PFSK-1 (cell line): ENCODE measurements at regions not wholly inside any gene's neighbourhood (a gene's known extent, or its start where the extent isn't known, plus 50 kb on each side); places are given as distances from the start of the nearest gene placed in this dataset.

ENCODE experiments used
- FOXP2 ChIP-seq: optimal IDR thresholded peaks from 2 replicates; pipeline ENCODE3; 2011; ENCODE audit warnings: borderline replicate concordance, control low read depth, inconsistent platforms; ENCODE audit not compliant: insufficient read depth; ENCODE audit errors: extremely low read length, extremely low read depth
- POLR2AphosphoS5 ChIP-seq: IDR thresholded peaks from 2 replicates; pipeline ENCODE4 v1.6.1; 2012; ENCODE audit warnings: low read depth, mild to moderate bottlenecking, control low read depth, low read length, moderate library complexity
- SIN3A ChIP-seq: IDR thresholded peaks from 2 replicates; pipeline ENCODE4 v1.6.1; 2012; ENCODE audit warnings: mild to moderate bottlenecking, low read length, moderate library complexity, borderline replicate concordance; ENCODE audit not compliant: insufficient read depth
- TAF1 ChIP-seq: IDR thresholded peaks from 2 replicates; pipeline ENCODE4 v1.6.1; 2012; ENCODE audit warnings: low read length, control low read depth, borderline replicate concordance; ENCODE audit not compliant: insufficient read depth
- TF ChIP-seq, protein P1 (sequence below), 2 experiments: IDR thresholded peaks; 2 replicates each; pipeline versions ENCODE4 v1.6.1 to v1.8.0; 2011 to 2012; ENCODE audit warnings: low read depth in 2 of 2, low read length in 2 of 2, control low read depth in 1 of 2, inconsistent platforms in 1 of 2, mild to moderate bottlenecking in 1 of 2, moderate library complexity in 1 of 2; ENCODE audit not compliant: insufficient read depth in 1 of 2

DNA sequence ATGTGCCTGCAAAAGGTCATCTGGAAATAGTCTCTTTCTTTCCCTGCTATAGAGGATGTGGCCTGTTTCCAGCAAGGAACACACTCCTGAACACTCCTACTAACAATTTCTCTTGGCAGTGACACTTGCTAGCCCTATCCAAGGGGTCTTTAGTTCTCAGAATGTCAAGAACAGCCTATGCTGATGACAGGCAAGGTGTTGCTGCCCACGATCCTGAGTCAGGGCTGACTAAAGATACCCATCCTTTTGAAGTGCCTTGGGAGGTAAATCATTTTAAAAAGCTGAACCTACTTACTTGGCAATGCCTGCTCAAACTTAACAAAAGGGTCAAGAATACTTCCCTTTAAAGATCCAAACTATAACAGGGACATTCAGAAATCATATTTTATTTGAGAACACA lies 1146.4 kb downstream of the VRK1 start:
- TF ChIP-seq, protein P1, sequence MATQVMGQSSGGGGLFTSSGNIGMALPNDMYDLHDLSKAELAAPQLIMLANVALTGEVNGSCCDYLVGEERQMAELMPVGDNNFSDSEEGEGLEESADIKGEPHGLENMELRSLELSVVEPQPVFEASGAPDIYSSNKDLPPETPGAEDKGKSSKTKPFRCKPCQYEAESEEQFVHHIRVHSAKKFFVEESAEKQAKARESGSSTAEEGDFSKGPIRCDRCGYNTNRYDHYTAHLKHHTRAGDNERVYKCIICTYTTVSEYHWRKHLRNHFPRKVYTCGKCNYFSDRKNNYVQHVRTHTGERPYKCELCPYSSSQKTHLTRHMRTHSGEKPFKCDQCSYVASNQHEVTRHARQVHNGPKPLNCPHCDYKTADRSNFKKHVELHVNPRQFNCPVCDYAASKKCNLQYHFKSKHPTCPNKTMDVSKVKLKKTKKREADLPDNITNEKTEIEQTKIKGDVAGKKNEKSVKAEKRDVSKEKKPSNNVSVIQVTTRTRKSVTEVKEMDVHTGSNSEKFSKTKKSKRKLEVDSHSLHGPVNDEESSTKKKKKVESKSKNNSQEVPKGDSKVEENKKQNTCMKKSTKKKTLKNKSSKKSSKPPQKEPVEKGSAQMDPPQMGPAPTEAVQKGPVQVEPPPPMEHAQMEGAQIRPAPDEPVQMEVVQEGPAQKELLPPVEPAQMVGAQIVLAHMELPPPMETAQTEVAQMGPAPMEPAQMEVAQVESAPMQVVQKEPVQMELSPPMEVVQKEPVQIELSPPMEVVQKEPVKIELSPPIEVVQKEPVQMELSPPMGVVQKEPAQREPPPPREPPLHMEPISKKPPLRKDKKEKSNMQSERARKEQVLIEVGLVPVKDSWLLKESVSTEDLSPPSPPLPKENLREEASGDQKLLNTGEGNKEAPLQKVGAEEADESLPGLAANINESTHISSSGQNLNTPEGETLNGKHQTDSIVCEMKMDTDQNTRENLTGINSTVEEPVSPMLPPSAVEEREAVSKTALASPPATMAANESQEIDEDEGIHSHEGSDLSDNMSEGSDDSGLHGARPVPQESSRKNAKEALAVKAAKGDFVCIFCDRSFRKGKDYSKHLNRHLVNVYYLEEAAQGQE (IDR thresholded peaks at IDR 0.05; ENCODE audit: insufficient read depth in 1 of 2, low read depth in 2 of 2, low read length in 2 of 2): no peak
- TF ChIP-seq SIN3A (no peak), POLR2AphosphoS5 (no peak), TAF1 (no peak), FOXP2 (no peak)
